Tibial nerve (tissue), 4 donors: ENCODE measurements at regions not wholly inside any gene's neighbourhood (a gene's known extent, or its start where the extent isn't known, plus 50 kb on each side); places are given as distances from the start of the nearest gene placed in this dataset.

Source experiments
- DNase-seq, 2 donors: peaks; one replicate each; pipeline ENCODE4 v3.0.0-alpha.2; 2019; ENCODE audit warnings: low spot score in 2 of 2
- H3K27ac ChIP-seq, 4 donors: fragments of 200-600 bp; sonication (generic) in 3 of 4; one replicate each; pipeline ENCODE4 v1.5.1; 2017 to 2019; ENCODE audit warnings: mild to moderate bottlenecking in 1 of 4
- H3K27me3 ChIP-seq, 2 donors: fragments of 200-600 bp; sonication (generic) in 1 of 2; one replicate each; pipeline versions ENCODE4 v1.5.1 to v1.6.0; 2017 to 2019
- H3K36me3 ChIP-seq, 3 donors: fragments of 200-600 bp; sonication (generic); one replicate each; pipeline ENCODE4 v1.5.1; 2018 to 2019
- H3K4me1 ChIP-seq, 4 donors: fragments of 200-600 bp; sonication (generic) in 3 of 4; one replicate each; pipeline ENCODE4 v1.5.1; 2017 to 2019
- H3K4me3 ChIP-seq, 4 donors: fragments of 200-600 bp; sonication (generic) in 3 of 4; one replicate each; pipeline ENCODE4 v1.5.1; 2017 to 2019; ENCODE audit warnings: mild to moderate bottlenecking in 1 of 4, moderate library complexity in 1 of 4
- H3K9me3 ChIP-seq, 4 donors: fragments of 200-600 bp; sonication (generic) in 3 of 4; one replicate each; pipeline ENCODE4 v1.5.1; 2017 to 2019
- CTCF ChIP-seq, 5 experiments: fragments of 200-600 bp in 3 of 5; fragments of 450-650 bp in 2 of 5; sonication (generic) in 3 of 5; IDR thresholded peaks; one replicate each; pipeline ENCODE4 v1.5.1; 2016 to 2019; ENCODE audit warnings: antibody characterized with exemption in 5 of 5, mild to moderate bottlenecking in 3 of 5, moderate library complexity in 2 of 5
- EP300 ChIP-seq, 2 donors: sonication (generic); formaldehyde crosslinking; IDR thresholded peaks; one replicate each; pipeline ENCODE4 v1.6.1; 2017; ENCODE audit warnings: antibody characterized with exemption in 2 of 2, mild to moderate bottlenecking in 1 of 2
- POLR2A ChIP-seq, 2 donors: fragments of 450-650 bp; IDR thresholded peaks; one replicate each; pipeline ENCODE4 v1.6.1; 2017; ENCODE audit warnings: antibody characterized with exemption in 2 of 2, mild to moderate bottlenecking in 2 of 2, moderate library complexity in 2 of 2
- WGBS, 2 donors: methylation state at CpG; one replicate each; pipeline ENCODE4 v1.1.5; 2018; 5-methylcytosine and 5-hydroxymethylcytosine counted together

- H3K36me3 ChIP-seq: no peaks in the 10 kb centered on the region
- no peak overlapping the region for H3K27ac ChIP-seq
- no peaks in the 10 kb centered on the region for H3K4me1 ChIP-seq
- DNase-seq: no peak
- TF ChIP-seq POLR2A (IDR thresholded peaks at IDR 0.05) (no peak), EP300 (IDR thresholded peaks at IDR 0.05) (no peak), CTCF (IDR thresholded peaks at IDR 0.05) (no peak)
- H3K4me3 ChIP-seq: no peak overlapping the region
- 68 to 80% methylated on average over 2 of the region's 2 CpGs for WGBS, 2 donors
- H3K9me3 ChIP-seq: peaks cover 0 to 13% (median 0%) of the 10 kb centered on the region in 4 donors
- no peaks in the 10 kb centered on the region for H3K27me3 ChIP-seq
These were observed 327.0 kb downstream of the ZPLD1 start for GRCh38 chr3:102761766-102762165.

- no peak for DNase-seq
- no peaks in the 10 kb centered on the region for H3K9me3 ChIP-seq
- H3K4me1 ChIP-seq: peaks cover 0 to 5% (median 0%) of the 10 kb centered on the region in 4 donors
- TF ChIP-seq EP300 (IDR thresholded peaks at IDR 0.05) (no peak), CTCF (IDR thresholded peaks at IDR 0.05) (no peak)
- 73 to 75% methylated on average over 3 of the region's 3 CpGs for WGBS, 2 donors
- H3K4me3 ChIP-seq: no peak overlapping the region
- H3K27ac ChIP-seq: no peak overlapping the region
- no peaks in the 10 kb centered on the region for H3K36me3 ChIP-seq
- no peaks in the 10 kb centered on the region for H3K27me3 ChIP-seq
These were observed 356.0 kb downstream of the ZPLD1 start for GRCh38 chr3:102790747-102791325.

GRCh38 chr3:102791641-102792589 is 357.1 kb downstream of the ZPLD1 start:
- Histone ChIP-seq H3K4me1 (peaks cover 0 to 5% (median 0%) of the 10 kb centered on the region in 4 donors), H3K27me3 (no peaks in the 10 kb centered on the region), H3K4me3 (no peak overlapping the region), H3K27ac (no peak overlapping the region), H3K9me3 (no peaks in the 10 kb centered on the region), H3K36me3 (no peaks in the 10 kb centered on the region)
- TF ChIP-seq EP300 (IDR thresholded peaks at IDR 0.05): no peak
- no peak for TF ChIP-seq POLR2A (IDR thresholded peaks at IDR 0.05)
- TF ChIP-seq CTCF (IDR thresholded peaks at IDR 0.05): no peak
- WGBS, 2 donors: 39 to 41% methylated on average over 7 of the region's 7 CpGs
- DNase-seq: no peak

GRCh38 chr3:102796804-102797203 is 362.0 kb downstream of the ZPLD1 start:
- Histone ChIP-seq H3K4me1 (peaks cover 0 to 4% (median 0%) of the 10 kb centered on the region in 4 donors), H3K9me3 (no peaks in the 10 kb centered on the region), H3K4me3 (no peak overlapping the region), H3K27ac (no peak overlapping the region), H3K27me3 (no peaks in the 10 kb centered on the region), H3K36me3 (no peaks in the 10 kb centered on the region)
- 25 to 32% methylated on average over 4 of the region's 4 CpGs for whole genome bisulfite sequencing, 2 donors
- no peak for TF ChIP-seq POLR2A (IDR thresholded peaks at IDR 0.05)
- TF ChIP-seq EP300 (IDR thresholded peaks at IDR 0.05): no peak
- no peak for TF ChIP-seq CTCF (IDR thresholded peaks at IDR 0.05)
- no peak for DNase-seq

- TF ChIP-seq EP300 (IDR thresholded peaks at IDR 0.05) (no peak), CTCF (IDR thresholded peaks at IDR 0.05) (no peak), POLR2A (IDR thresholded peaks at IDR 0.05) (no peak)
- no peak for DNase-seq
- 96 to 100% methylated on average over 1 of the region's 1 CpG for WGBS, 2 donors
- Histone ChIP-seq H3K27ac (no peak overlapping the region), H3K9me3 (no peaks in the 10 kb centered on the region), H3K36me3 (no peaks in the 10 kb centered on the region), H3K4me1 (no peaks in the 10 kb centered on the region), H3K4me3 (no peak overlapping the region), H3K27me3 (no peaks in the 10 kb centered on the region)
These were observed 368.1 kb downstream of the ZPLD1 start for GRCh38 chr3:102802819-102803420.
